Mesenchymal stem cell (in vitro differentiated cells and primary cell): ENCODE measurements at regions not wholly inside any gene's neighbourhood (a gene's known extent, or its start where the extent isn't known, plus 50 kb on each side); places are given as distances from the start of the nearest gene placed in this dataset.

ENCODE experiments used
- DNase-seq: peaks from one replicate; pipeline ENCODE4 v3.0.0-alpha.2; 2013
- H2AFZ ChIP-seq: one replicate; pipeline ENCODE4 v1.6.1; 2013; ENCODE audit warnings: low read depth, mild to moderate bottlenecking, control low read depth, inconsistent platforms, low read length, moderate library complexity
- H2AK5ac ChIP-seq: 2 replicates; pipeline ENCODE4 v1.6.1; 2013; ENCODE audit warnings: low read length, moderate library complexity, mild to moderate bottlenecking, inconsistent platforms; ENCODE audit not compliant: severe bottlenecking
- H2BK120ac ChIP-seq: one replicate; pipeline ENCODE4 v1.6.1; 2013; ENCODE audit warnings: low read depth, mild to moderate bottlenecking, inconsistent platforms, low read length, moderate library complexity
- H2BK12ac ChIP-seq, 2 experiments: one replicate each; pipeline ENCODE4 v1.6.1; 2013; ENCODE audit warnings: inconsistent platforms in 2 of 2, low read length in 2 of 2, mild to moderate bottlenecking in 2 of 2, moderate library complexity in 2 of 2, control low read depth in 1 of 2
- H2BK15ac ChIP-seq: one replicate; pipeline ENCODE4 v1.6.1; 2013; ENCODE audit warnings: mild to moderate bottlenecking, low read depth, inconsistent platforms; ENCODE audit not compliant: poor library complexity, severe bottlenecking
- H2BK5ac ChIP-seq: 2 replicates; pipeline ENCODE4 v1.6.1; 2013; ENCODE audit warnings: low read depth, mild to moderate bottlenecking, low read length, control low read depth, inconsistent platforms; ENCODE audit not compliant: poor library complexity, severe bottlenecking
- H3K14ac ChIP-seq, 2 experiments: one replicate each; pipeline ENCODE4 v1.6.1; 2013; ENCODE audit warnings: inconsistent platforms in 2 of 2, low read length in 2 of 2, control low read depth in 1 of 2, mild to moderate bottlenecking in 1 of 2, moderate library complexity in 1 of 2
- H3K18ac ChIP-seq, 2 experiments: one replicate each; pipeline ENCODE4 v1.6.1; 2013; ENCODE audit warnings: inconsistent platforms in 2 of 2, low read length in 2 of 2, control low read depth in 1 of 2, low read depth in 1 of 2, mild to moderate bottlenecking in 1 of 2
- H3K23ac ChIP-seq, 2 experiments: one replicate each; pipeline ENCODE4 v1.6.1; 2013; ENCODE audit warnings: inconsistent platforms in 2 of 2, low read length in 2 of 2, mild to moderate bottlenecking in 2 of 2, moderate library complexity in 2 of 2, control low read depth in 1 of 2
- H3K27ac ChIP-seq: 2 replicates; pipeline ENCODE4 v1.5.1; 2013; ENCODE audit warnings: mild to moderate bottlenecking, moderate library complexity, low read length, control low read depth, inconsistent platforms; ENCODE audit not compliant: poor library complexity, severe bottlenecking
- H3K27me3 ChIP-seq, 2 experiments: 2 replicates each; pipeline versions ENCODE4 v1.6.1 to v1.7.0; 2013; ENCODE audit warnings: low read length in 2 of 2, mild to moderate bottlenecking in 2 of 2, moderate library complexity in 2 of 2, control low read depth in 1 of 2, inconsistent platforms in 1 of 2; ENCODE audit not compliant: control insufficient read depth in 1 of 2, insufficient read depth in 1 of 2
- H3K36me3 ChIP-seq, 2 experiments: 2 replicates each; pipeline versions ENCODE4 v1.6.1 to v1.7.0; 2013; ENCODE audit warnings: low read length in 2 of 2, control low read depth in 1 of 2, inconsistent platforms in 1 of 2, low read depth in 1 of 2, mild to moderate bottlenecking in 1 of 2; ENCODE audit not compliant: insufficient read depth in 2 of 2, control insufficient read depth in 1 of 2
- H3K4ac ChIP-seq, 2 experiments: one replicate each; pipeline ENCODE4 v1.6.1; 2013; ENCODE audit warnings: inconsistent platforms in 2 of 2, low read length in 2 of 2, mild to moderate bottlenecking in 2 of 2, moderate library complexity in 2 of 2, control low read depth in 1 of 2, low read depth in 1 of 2
- H3K4me1 ChIP-seq: 2 replicates; pipeline ENCODE4 v1.6.1; 2013; ENCODE audit warnings: low read depth, low read length, control low read depth; ENCODE audit not compliant: control insufficient read depth, insufficient read depth
- H3K4me2 ChIP-seq: 2 replicates; pipeline ENCODE4 v1.6.1; 2013; ENCODE audit warnings: low read length, mild to moderate bottlenecking, inconsistent platforms; ENCODE audit not compliant: poor library complexity, severe bottlenecking
- H3K4me3 ChIP-seq, 2 experiments: 2 replicates each; pipeline versions ENCODE4 v1.5.1 to v1.7.0; 2013; ENCODE audit warnings: low read length in 2 of 2, mild to moderate bottlenecking in 2 of 2, control low read depth in 1 of 2, low read depth in 1 of 2; ENCODE audit not compliant: insufficient read depth in 1 of 2
- H3K79me1 ChIP-seq: replicated peaks from 2 replicates; pipeline ENCODE4 v1.6.1; 2013; ENCODE audit warnings: mild to moderate bottlenecking, control low read depth, low read length, inconsistent platforms; ENCODE audit not compliant: poor library complexity, severe bottlenecking
- H3K9ac ChIP-seq: 2 replicates; pipeline ENCODE4 v1.7.0; 2013; ENCODE audit warnings: mild to moderate bottlenecking, low read length, moderate library complexity
- H3K9me3 ChIP-seq: 2 replicates; pipeline ENCODE4 v1.7.0; 2013; ENCODE audit warnings: mild to moderate bottlenecking, low read length; ENCODE audit not compliant: control insufficient read depth
- H4K8ac ChIP-seq: one replicate; pipeline ENCODE4 v1.6.1; 2013; ENCODE audit warnings: inconsistent platforms, mild to moderate bottlenecking, low read length, moderate library complexity
- H4K91ac ChIP-seq: one replicate; pipeline ENCODE4 v1.6.1; 2013; ENCODE audit warnings: mild to moderate bottlenecking, low read length, inconsistent platforms
- WGBS: methylation state at CpG from one replicate; pipeline ENCODE4 v1.1.7; 2013; ENCODE audit warnings: mixed read lengths; 5-methylcytosine and 5-hydroxymethylcytosine counted together

DNA sequence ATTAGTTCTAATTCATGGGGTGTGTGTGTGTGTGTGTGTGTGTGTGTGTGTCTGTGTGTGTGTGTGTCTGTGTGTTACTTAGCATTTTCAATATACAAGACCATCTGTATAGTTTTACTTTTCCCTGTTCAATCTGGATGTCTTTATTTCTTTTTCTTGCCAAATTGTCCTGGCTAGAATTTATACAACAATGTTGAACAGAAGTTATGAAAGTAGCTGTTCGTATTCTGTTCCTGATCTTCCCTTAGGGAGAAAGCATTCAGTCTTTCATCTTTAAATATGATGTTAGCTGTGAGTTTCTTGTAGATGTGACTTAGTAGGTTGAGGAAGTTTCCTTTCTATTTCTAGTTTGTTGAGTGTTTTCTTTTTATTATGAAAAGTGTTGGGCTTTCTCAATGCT, 101.0 kb upstream of the ADRA1D start:
- Histone ChIP-seq H3K4me1 (no peaks in the 10 kb centered on the region), H3K9ac (no peak overlapping the region), H3K27me3 (peaks cover 0 to 11% of the 10 kb centered on the region in 2 experiments), H3K27ac (no peak overlapping the region), H3K36me3 (no peaks in the 10 kb centered on the region), H3K4ac (no peak overlapping the region), H3K4me2 (no peak overlapping the region), H3K18ac (no peak overlapping the region), H2BK15ac (no peak overlapping the region), H2AFZ (no peak overlapping the region), H2BK12ac (no peak overlapping the region), H4K91ac (no peak overlapping the region), H2BK120ac (no peak overlapping the region), H3K4me3 (no peak overlapping the region), H3K14ac (no peak overlapping the region), H3K23ac (no peak overlapping the region), H2BK5ac (no peak overlapping the region), H4K8ac (no peak overlapping the region), H3K9me3 (peaks cover 31% of the 10 kb centered on the region), H3K79me1 (no peaks in the 10 kb centered on the region), H2AK5ac (no peak overlapping the region)
- 69% methylated on average over 1 of the region's 1 CpG for WGBS
- DNase-seq = no peak

DNA sequence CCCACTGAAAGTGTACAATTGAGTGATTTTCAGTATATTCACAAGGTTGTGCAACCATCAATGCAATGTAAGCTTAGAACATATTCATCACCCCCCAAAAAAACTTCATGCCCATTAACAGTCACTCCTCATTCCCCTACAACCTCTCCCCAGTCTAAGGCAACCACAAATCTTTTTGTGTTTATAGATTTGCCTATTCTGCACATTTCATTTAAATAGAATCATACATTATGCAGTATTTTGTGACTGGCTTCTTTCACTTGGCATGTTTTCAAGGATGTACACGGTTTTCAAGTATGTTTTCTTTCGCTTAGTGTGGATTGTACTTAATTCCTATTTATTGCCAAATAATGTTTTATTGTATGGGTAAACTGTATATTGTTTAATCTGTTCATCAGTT, 95.6 kb upstream of the ADRA1D start:
- no peak overlapping the region for H2BK5ac ChIP-seq
- DNase-seq = no peak
- H3K27me3 ChIP-seq = peaks cover 3 to 18% of the 10 kb centered on the region in 2 experiments
- H2BK120ac ChIP-seq = no peak overlapping the region
- no peak overlapping the region for H3K9ac ChIP-seq
- H3K36me3 ChIP-seq = no peaks in the 10 kb centered on the region
- H2AK5ac ChIP-seq = no peak overlapping the region
- H3K23ac ChIP-seq = no peak overlapping the region
- no peaks in the 10 kb centered on the region for H3K79me1 ChIP-seq
- no peak overlapping the region for H3K4ac ChIP-seq
- H3K18ac ChIP-seq = no peak overlapping the region
- no peaks in the 10 kb centered on the region for H3K9me3 ChIP-seq
- H3K27ac ChIP-seq = no peak overlapping the region
- H4K91ac ChIP-seq = no peak overlapping the region
- H3K4me2 ChIP-seq = no peak overlapping the region
- H3K14ac ChIP-seq = no peak overlapping the region
- no peak overlapping the region for H2BK15ac ChIP-seq
- no peak overlapping the region for H2AFZ ChIP-seq
- no peak overlapping the region for H3K4me3 ChIP-seq
- H4K8ac ChIP-seq = no peak overlapping the region
- WGBS = 63% methylated on average over 2 of the region's 2 CpGs
- H2BK12ac ChIP-seq = no peak overlapping the region
- H3K4me1 ChIP-seq = no peaks in the 10 kb centered on the region

DNA sequence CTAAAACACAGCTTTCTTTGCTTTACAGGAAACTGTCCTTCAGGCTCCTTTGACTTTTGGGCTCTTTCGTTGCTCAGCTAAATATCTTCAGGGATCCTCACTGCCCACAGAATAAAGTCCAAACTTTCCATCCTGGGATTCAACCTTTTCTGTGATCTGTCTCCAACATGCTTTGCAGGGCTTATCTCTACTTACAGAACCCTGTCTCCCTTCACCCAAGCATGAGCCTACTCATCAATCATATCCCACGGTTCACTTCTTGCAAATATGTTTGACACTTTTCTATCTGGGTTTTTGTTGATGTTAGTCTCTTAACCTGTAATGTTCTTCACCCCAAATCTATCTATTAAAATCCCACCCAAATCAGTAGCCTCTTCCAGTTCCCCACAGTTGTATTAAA, 93.5 kb upstream of the ADRA1D start:
- H3K9me3 ChIP-seq = no peaks in the 10 kb centered on the region
- no peak overlapping the region for H3K23ac ChIP-seq
- H3K36me3 ChIP-seq = no peaks in the 10 kb centered on the region
- no peak overlapping the region for H3K14ac ChIP-seq
- H2BK12ac ChIP-seq = no peak overlapping the region
- H4K91ac ChIP-seq = no peak overlapping the region
- H3K27ac ChIP-seq = no peak overlapping the region
- H2BK120ac ChIP-seq = no peak overlapping the region
- no peak overlapping the region for H2BK5ac ChIP-seq
- DNase-seq = no peak
- H3K79me1 ChIP-seq = no peaks in the 10 kb centered on the region
- peaks cover 6 to 19% of the 10 kb centered on the region in 2 experiments for H3K27me3 ChIP-seq
- H3K4me1 ChIP-seq = no peaks in the 10 kb centered on the region
- H3K18ac ChIP-seq = no peak overlapping the region
- no peak overlapping the region for H3K4me2 ChIP-seq
- no peak overlapping the region for H3K9ac ChIP-seq
- H2BK15ac ChIP-seq = no peak overlapping the region
- no peak overlapping the region for H2AK5ac ChIP-seq
- no peak overlapping the region for H2AFZ ChIP-seq
- H3K4ac ChIP-seq = no peak overlapping the region
- H3K4me3 ChIP-seq = no peak overlapping the region
- H4K8ac ChIP-seq = no peak overlapping the region
- WGBS = 56% methylated on average over 2 of the region's 2 CpGs

DNA sequence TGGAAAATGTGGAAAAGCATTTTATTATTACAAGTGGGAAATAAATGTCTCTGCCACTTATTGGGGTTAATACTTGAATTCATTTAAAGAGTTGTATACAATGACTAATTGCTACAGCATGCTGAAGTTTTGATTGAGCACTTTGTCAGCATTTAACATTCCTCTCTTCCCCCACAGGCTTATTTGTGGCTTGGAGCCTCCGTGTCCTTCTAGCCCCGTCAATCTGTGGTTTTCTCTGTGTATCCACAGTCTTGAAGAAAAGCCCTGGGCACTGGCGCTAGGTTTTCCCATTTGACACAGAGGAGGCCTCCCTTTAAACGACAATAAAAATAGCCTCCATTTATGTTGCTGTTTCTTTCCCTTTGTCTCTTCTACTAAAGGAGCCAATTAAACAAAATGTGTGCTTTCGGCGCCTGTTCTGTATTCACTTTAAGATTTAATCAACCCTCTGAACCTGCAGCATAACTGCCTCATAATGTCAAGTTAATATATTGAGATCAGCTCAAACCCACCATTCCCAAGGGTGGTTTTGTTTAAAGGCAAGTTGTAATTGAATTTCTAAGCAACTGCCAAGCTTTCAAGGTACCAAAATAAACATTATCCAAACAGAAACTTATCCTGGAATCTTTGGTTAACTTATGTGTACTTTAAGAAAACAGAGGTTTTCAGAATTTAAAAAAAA, 92.9 kb upstream of the ADRA1D start:
- WGBS = 49% methylated on average over 6 of the region's 6 CpGs
- no peak overlapping the region for H3K27ac ChIP-seq
- H4K91ac ChIP-seq = no peak overlapping the region
- H3K23ac ChIP-seq = no peak overlapping the region
- H4K8ac ChIP-seq = no peak overlapping the region
- no peak overlapping the region for H2BK120ac ChIP-seq
- DNase-seq = peak; percentile 44
- no peaks in the 10 kb centered on the region for H3K4me1 ChIP-seq
- no peaks in the 10 kb centered on the region for H3K9me3 ChIP-seq
- no peak overlapping the region for H3K9ac ChIP-seq
- H2BK12ac ChIP-seq = no peak overlapping the region
- H3K27me3 ChIP-seq = peaks cover 6 to 26% of the 10 kb centered on the region in 2 experiments
- no peak overlapping the region for H2BK5ac ChIP-seq
- no peak overlapping the region for H3K4me2 ChIP-seq
- no peak overlapping the region for H2BK15ac ChIP-seq
- no peak overlapping the region for H2AFZ ChIP-seq
- no peak overlapping the region for H3K18ac ChIP-seq
- H3K79me1 ChIP-seq = no peaks in the 10 kb centered on the region
- no peak overlapping the region for H2AK5ac ChIP-seq
- no peak overlapping the region for H3K14ac ChIP-seq
- no peak overlapping the region for H3K4ac ChIP-seq
- H3K36me3 ChIP-seq = no peaks in the 10 kb centered on the region
- no peak overlapping the region for H3K4me3 ChIP-seq
